Endodermal cell (in vitro differentiated cells): ENCODE measurements at regions not wholly inside any gene's neighbourhood (a gene's known extent, or its start where the extent isn't known, plus 50 kb on each side); places are given as distances from the start of the nearest gene placed in this dataset.

Experiments
- DNase-seq: peaks from one replicate; pipeline ENCODE4 v3.0.0-alpha.2; 2017
- H3K27ac ChIP-seq: 2 replicates; pipeline ENCODE4 v1.5.1; 2013; ENCODE audit warnings: mild to moderate bottlenecking, low read depth, low read length, moderate library complexity
- H3K27me3 ChIP-seq: 2 replicates; pipeline ENCODE4 v1.6.1; 2013; ENCODE audit warnings: mild to moderate bottlenecking, low read length, moderate library complexity; ENCODE audit not compliant: insufficient read depth, control insufficient read depth, poor library complexity, severe bottlenecking
- H3K36me3 ChIP-seq: 2 replicates; pipeline ENCODE4 v1.7.0; 2013; ENCODE audit warnings: mild to moderate bottlenecking, low read length, moderate library complexity; ENCODE audit not compliant: control insufficient read depth, insufficient read depth
- H3K4me1 ChIP-seq: one replicate; pipeline ENCODE4 v1.7.0; 2013; ENCODE audit warnings: low read length; ENCODE audit not compliant: control insufficient read depth, insufficient read depth
- H3K4me3 ChIP-seq: 2 replicates; pipeline ENCODE4 v1.5.1; 2013; ENCODE audit warnings: mild to moderate bottlenecking, low read length, moderate library complexity
- H3K9ac ChIP-seq: 2 replicates; pipeline ENCODE4 v1.6.1; 2013; ENCODE audit warnings: mild to moderate bottlenecking, low read length, moderate library complexity; ENCODE audit not compliant: poor library complexity, severe bottlenecking; ENCODE audit errors: extremely low read depth
- H3K9me3 ChIP-seq: 2 replicates; pipeline ENCODE4 v1.6.1; 2013; ENCODE audit warnings: mild to moderate bottlenecking, low read length, moderate library complexity; ENCODE audit not compliant: control insufficient read depth
- H3K27ac Mint-ChIP-seq: 2 replicates; pipeline ENCODE4 v1.8.0; 2020; ENCODE audit warnings: mixed read lengths
- H3K27me3 Mint-ChIP-seq: 2 replicates; pipeline ENCODE4 v1.8.0; 2021; ENCODE audit warnings: mild to moderate bottlenecking, mixed read lengths; ENCODE audit not compliant: insufficient read depth
- H3K36me3 Mint-ChIP-seq: 2 replicates; pipeline ENCODE4 v1.8.0; 2020; ENCODE audit warnings: low read depth, mixed read lengths
- H3K4me1 Mint-ChIP-seq: 2 replicates; pipeline ENCODE4 v1.8.0; 2020; ENCODE audit warnings: mixed read lengths
- H3K4me3 Mint-ChIP-seq: 2 replicates; pipeline ENCODE4 v1.8.0; 2020; ENCODE audit warnings: mild to moderate bottlenecking, moderate library complexity, mixed read lengths
- H3K9me3 Mint-ChIP-seq: 2 replicates; pipeline ENCODE4 v1.8.0; 2020; ENCODE audit warnings: mild to moderate bottlenecking, mixed read lengths
- WGBS, 2 experiments: methylation state at CpG; one replicate each; pipeline versions ENCODE4 v1.1.5 to v1.1.7; 2013; ENCODE audit warnings: missing lambda C conversion rate in 2 of 2, mixed read lengths in 1 of 2; ENCODE audit not compliant: insufficient coverage in 1 of 2, insufficient read length in 1 of 2; 5-methylcytosine and 5-hydroxymethylcytosine counted together
- TF ChIP-seq, protein P1 (sequence below): fragments of 200-600 bp; sonication (generic); conservative IDR thresholded peaks from 2 replicates; pipeline ENCODE4 v1.5.0; 2021; ENCODE audit warnings: antibody characterized with exemption, mild to moderate bottlenecking

GRCh38 chr5:54927097-54927746, 58.2 kb downstream of the ESM1 start:
- Histone ChIP-seq H3K9ac (no peak overlapping the region), H3K36me3 (no peaks in the 10 kb centered on the region), H3K9me3 (peaks cover 23% of the 10 kb centered on the region), H3K4me1 (no peaks in the 10 kb centered on the region), H3K27ac (no peak overlapping the region), H3K27me3 (no peaks in the 10 kb centered on the region), H3K4me3 (no peak overlapping the region)
- no peak overlapping the region for H3K4me3 Mint-ChIP-seq
- H3K27me3 Mint-ChIP-seq = peaks cover 2% of the 10 kb centered on the region
- no peaks in the 10 kb centered on the region for H3K4me1 Mint-ChIP-seq
- H3K27ac Mint-ChIP-seq = no peak overlapping the region
- 70 to 100% methylated on average over 2 to 4 of the region's 4 CpGs for WGBS, 2 experiments
- no peaks in the 10 kb centered on the region for H3K36me3 Mint-ChIP-seq
- DNase-seq = no peak
- TF ChIP-seq, protein P1, sequence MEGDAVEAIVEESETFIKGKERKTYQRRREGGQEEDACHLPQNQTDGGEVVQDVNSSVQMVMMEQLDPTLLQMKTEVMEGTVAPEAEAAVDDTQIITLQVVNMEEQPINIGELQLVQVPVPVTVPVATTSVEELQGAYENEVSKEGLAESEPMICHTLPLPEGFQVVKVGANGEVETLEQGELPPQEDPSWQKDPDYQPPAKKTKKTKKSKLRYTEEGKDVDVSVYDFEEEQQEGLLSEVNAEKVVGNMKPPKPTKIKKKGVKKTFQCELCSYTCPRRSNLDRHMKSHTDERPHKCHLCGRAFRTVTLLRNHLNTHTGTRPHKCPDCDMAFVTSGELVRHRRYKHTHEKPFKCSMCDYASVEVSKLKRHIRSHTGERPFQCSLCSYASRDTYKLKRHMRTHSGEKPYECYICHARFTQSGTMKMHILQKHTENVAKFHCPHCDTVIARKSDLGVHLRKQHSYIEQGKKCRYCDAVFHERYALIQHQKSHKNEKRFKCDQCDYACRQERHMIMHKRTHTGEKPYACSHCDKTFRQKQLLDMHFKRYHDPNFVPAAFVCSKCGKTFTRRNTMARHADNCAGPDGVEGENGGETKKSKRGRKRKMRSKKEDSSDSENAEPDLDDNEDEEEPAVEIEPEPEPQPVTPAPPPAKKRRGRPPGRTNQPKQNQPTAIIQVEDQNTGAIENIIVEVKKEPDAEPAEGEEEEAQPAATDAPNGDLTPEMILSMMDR = no peak
- peaks cover 36% of the 10 kb centered on the region for H3K9me3 Mint-ChIP-seq

- no peak overlapping the region for H3K4me3 Mint-ChIP-seq
- no peak overlapping the region for H3K4me3 ChIP-seq
- H3K4me1 ChIP-seq = no peaks in the 10 kb centered on the region
- H3K27ac ChIP-seq = no peak overlapping the region
- TF ChIP-seq, protein P1 = no peak
- H3K27ac Mint-ChIP-seq = no peak overlapping the region
- H3K9me3 ChIP-seq = peaks cover 23% of the 10 kb centered on the region
- peaks cover 20% of the 10 kb centered on the region for H3K27me3 Mint-ChIP-seq
- H3K27me3 ChIP-seq = no peaks in the 10 kb centered on the region
- peaks cover 36% of the 10 kb centered on the region for H3K9me3 Mint-ChIP-seq
- H3K4me1 Mint-ChIP-seq = no peaks in the 10 kb centered on the region
- H3K36me3 Mint-ChIP-seq = no peaks in the 10 kb centered on the region
- DNase-seq = no peak
- no peaks in the 10 kb centered on the region for H3K36me3 ChIP-seq
- H3K9ac ChIP-seq = no peak overlapping the region
Measured at GRCh38 chr5:54924487-54924886, 60.9 kb downstream of the ESM1 start.

DNA sequence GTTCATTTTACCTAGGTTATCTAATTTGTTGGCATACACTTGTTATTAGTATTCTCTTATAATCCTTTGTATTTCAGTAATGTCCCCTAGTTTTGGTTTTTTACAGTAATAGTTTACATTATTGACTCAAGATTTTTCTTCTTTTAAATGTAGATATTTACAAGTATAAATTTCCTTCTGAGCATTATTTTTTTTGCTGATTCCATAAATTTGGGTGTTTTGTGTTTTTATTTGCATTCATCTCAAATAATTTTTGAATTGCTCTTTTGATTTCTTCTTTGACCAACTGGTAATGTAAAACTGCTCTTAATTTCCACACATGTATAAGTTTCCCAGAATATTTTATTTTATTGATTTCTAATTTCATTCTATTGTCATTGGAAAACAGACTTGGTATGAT, 68.1 kb downstream of the ESM1 start:
- TF ChIP-seq, protein P1 = no peak
- Mint-ChIP-seq H3K36me3 (no peaks in the 10 kb centered on the region), H3K27ac (no peak overlapping the region), H3K4me3 (no peak overlapping the region), H3K9me3 (peaks cover 5% of the 10 kb centered on the region), H3K4me1 (no peaks in the 10 kb centered on the region), H3K27me3 (peaks cover 41% of the 10 kb centered on the region)
- Histone ChIP-seq H3K36me3 (no peaks in the 10 kb centered on the region), H3K4me3 (no peak overlapping the region), H3K9ac (no peak overlapping the region), H3K27me3 (peaks cover 15% of the 10 kb centered on the region), H3K4me1 (no peaks in the 10 kb centered on the region), H3K27ac (no peak overlapping the region), H3K9me3 (no peaks in the 10 kb centered on the region)
- DNase-seq = no peak
